ENCODE measurements at regions not wholly inside any gene's neighbourhood (a gene's known extent, or its start where the extent isn't known, plus 50 kb on each side); places are given as distances from the start of the nearest gene placed in this dataset.

GRCh38 chr10:28130267-28130666, 131.4 kb upstream of the ODAD2 start:
- Histone ChIP-seq H3K79me2 (ENCODE audit: control insufficient read depth, insufficient read depth, low read length) (no peaks in the 10 kb centered on the region), H3K36me3 (ENCODE audit: control insufficient read depth, insufficient read depth, low read length) (no peaks in the 10 kb centered on the region), H3K4me1 (replicated peaks in 1 of 2; ENCODE audit: control insufficient read depth in 2 of 2, insufficient read depth in 2 of 2, low read length in 2 of 2) (no peaks in the 10 kb centered on the region), H3K27ac (ENCODE audit: extremely low read depth, low read depth, low read length) (no peak overlapping the region), H4K20me1 (replicated peaks; ENCODE audit: control insufficient read depth, insufficient read depth, low read length) (no peaks in the 10 kb centered on the region), H3K4me3 (no peak overlapping the region), H3K9me3 (replicated peaks; ENCODE audit: control insufficient read depth, insufficient read depth, low read depth, low read length) (no peaks in the 10 kb centered on the region), H2AFZ (ENCODE audit: low read depth, low read length) (no peak overlapping the region), H3K9me1 (ENCODE audit: control insufficient read depth, insufficient read depth, low read length) (no peaks in the 10 kb centered on the region), H3K27me3 (ENCODE audit: control insufficient read depth in 2 of 2, insufficient read depth in 2 of 2, low read length in 2 of 2) (no peaks in the 10 kb centered on the region), H3K9ac (ENCODE audit: insufficient read depth in 1 of 2, low read depth in 2 of 2, low read length in 2 of 2) (no peak overlapping the region), H3K4me2 (ENCODE audit: insufficient read depth, low read length) (no peak overlapping the region)
- CTCF ChIA-PET (ENCODE audit: low intra/inter-chr PET ratio) = no interaction called here
- TF ChIP-seq STAT5A (IDR thresholded peaks at IDR 0.05; ENCODE audit: borderline replicate concordance, low read length) (no peak), ZNF143 (CRISPR knock-in tag; IDR thresholded peaks at IDR 0.05) (no peak), ZNF76 (CRISPR knock-in tag; IDR thresholded peaks at IDR 0.05; ENCODE audit: borderline replicate concordance) (no peak), ZNF316 (IDR thresholded peaks at IDR 0.05) (no peak), ATF4 (CRISPR knock-in tag; IDR thresholded peaks at IDR 0.05) (no peak), KDM2B (CRISPR knock-in tag; IDR thresholded peaks at IDR 0.05) (no peak), HES1 (IDR thresholded peaks at IDR 0.05; ENCODE audit: low read depth) (no peak), BCL6 (CRISPR knock-in tag; IDR thresholded peaks at IDR 0.05) (no peak), EWSR1 (IDR thresholded peaks at IDR 0.05; ENCODE audit: borderline replicate concordance, low read depth, partially characterized antibody) (no peak), ZNF212 (CRISPR knock-in tag; IDR thresholded peaks at IDR 0.05) (no peak), SIX5 (IDR thresholded peaks at IDR 0.05; ENCODE audit: borderline replicate concordance in 1 of 2, insufficient read depth in 1 of 2, low read depth in 1 of 2, low read length in 2 of 2) (no peak), ZNF140 (CRISPR knock-in tag; IDR thresholded peaks at IDR 0.05) (no peak), KLF16 (IDR thresholded peaks at IDR 0.05) (no peak), FOXK2 (conservative IDR thresholded peaks at IDR 0.05 in 1 of 2, IDR thresholded peaks at IDR 0.05 in 1 of 2; ENCODE audit: low read depth in 2 of 2) (no peak), NCOA4 (IDR thresholded peaks at IDR 0.05; ENCODE audit: partially characterized antibody) (no peak), FOXP4 (CRISPR knock-in tag; IDR thresholded peaks at IDR 0.05; ENCODE audit: borderline replicate concordance) (no peak), PKNOX1 (IDR thresholded peaks at IDR 0.05) (no peak), MXD1 (CRISPR knock-in tag; IDR thresholded peaks at IDR 0.05; ENCODE audit: borderline replicate concordance, poor library complexity, severe bottlenecking) (no peak), PPARD (CRISPR knock-in tag; IDR thresholded peaks at IDR 0.05) (no peak)
- BruUV-seq (replicated peaks) = no TSS peak
- FAIRE-seq = no peak
- intact Hi-C loops (cut with micrococcal nuclease) (no loop called here), in situ Hi-C loops (cut with MboI) (no loop called here)
- WGBS (ENCODE audit: insufficient coverage, low coverage, missing lambda C conversion rate) = 0% methylated on average over 3 of the region's 3 CpGs
- no peak for ATAC-seq
- no peak for DNase-seq (ENCODE audit: extremely low read depth in 1 of 4, low spot score in 3 of 4)
- POLR2A ChIA-PET = no interaction called here
